Testis (tissue), 2 donors: ENCODE measurements at regions not wholly inside any gene's neighbourhood (a gene's known extent, or its start where the extent isn't known, plus 50 kb on each side); places are given as distances from the start of the nearest gene placed in this dataset.

Experiments used
- POLR2A ChIP-seq: fragments of 450-650 bp; IDR thresholded peaks from one replicate; pipeline ENCODE4 v1.6.1; 2017; ENCODE audit warnings: antibody characterized with exemption, mild to moderate bottlenecking, moderate library complexity
- TF ChIP-seq, protein P1 (sequence below), 3 experiments: fragments of 450-650 bp in 2 of 3; fragments of 200-600 bp in 1 of 3; sonication (generic) in 1 of 3; IDR thresholded peaks; one replicate each; pipeline ENCODE4 v1.5.1; 2016 to 2019; ENCODE audit warnings: antibody characterized with exemption in 3 of 3, mild to moderate bottlenecking in 2 of 3, moderate library complexity in 1 of 3

DNA sequence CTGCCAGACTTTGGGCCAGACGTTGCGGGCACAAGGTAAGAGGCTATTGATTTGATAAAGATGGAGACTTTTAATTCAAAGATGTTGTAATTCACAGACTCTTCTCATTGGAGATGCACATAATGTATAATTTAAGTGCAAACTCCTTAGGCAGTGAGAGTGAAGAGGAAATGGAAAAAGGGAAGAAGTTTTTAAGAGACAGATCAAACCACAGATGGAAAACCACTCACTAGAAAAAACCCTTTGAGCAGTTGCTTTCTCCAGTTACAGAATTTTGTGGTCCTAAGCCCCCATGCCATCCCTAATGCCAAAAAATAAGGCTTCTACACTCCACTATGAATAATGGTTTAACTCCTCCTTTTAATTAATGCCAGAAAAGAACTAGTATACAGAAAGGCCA lies 977.1 kb upstream of the PRKX start:
- TF ChIP-seq, protein P1, sequence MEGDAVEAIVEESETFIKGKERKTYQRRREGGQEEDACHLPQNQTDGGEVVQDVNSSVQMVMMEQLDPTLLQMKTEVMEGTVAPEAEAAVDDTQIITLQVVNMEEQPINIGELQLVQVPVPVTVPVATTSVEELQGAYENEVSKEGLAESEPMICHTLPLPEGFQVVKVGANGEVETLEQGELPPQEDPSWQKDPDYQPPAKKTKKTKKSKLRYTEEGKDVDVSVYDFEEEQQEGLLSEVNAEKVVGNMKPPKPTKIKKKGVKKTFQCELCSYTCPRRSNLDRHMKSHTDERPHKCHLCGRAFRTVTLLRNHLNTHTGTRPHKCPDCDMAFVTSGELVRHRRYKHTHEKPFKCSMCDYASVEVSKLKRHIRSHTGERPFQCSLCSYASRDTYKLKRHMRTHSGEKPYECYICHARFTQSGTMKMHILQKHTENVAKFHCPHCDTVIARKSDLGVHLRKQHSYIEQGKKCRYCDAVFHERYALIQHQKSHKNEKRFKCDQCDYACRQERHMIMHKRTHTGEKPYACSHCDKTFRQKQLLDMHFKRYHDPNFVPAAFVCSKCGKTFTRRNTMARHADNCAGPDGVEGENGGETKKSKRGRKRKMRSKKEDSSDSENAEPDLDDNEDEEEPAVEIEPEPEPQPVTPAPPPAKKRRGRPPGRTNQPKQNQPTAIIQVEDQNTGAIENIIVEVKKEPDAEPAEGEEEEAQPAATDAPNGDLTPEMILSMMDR (IDR thresholded peaks at IDR 0.05): no peak
- TF ChIP-seq POLR2A: no peak
